ENCODE measurements at regions not wholly inside any gene's neighbourhood (a gene's known extent, or its start where the extent isn't known, plus 50 kb on each side); places are given as distances from the start of the nearest gene placed in this dataset.

DNA sequence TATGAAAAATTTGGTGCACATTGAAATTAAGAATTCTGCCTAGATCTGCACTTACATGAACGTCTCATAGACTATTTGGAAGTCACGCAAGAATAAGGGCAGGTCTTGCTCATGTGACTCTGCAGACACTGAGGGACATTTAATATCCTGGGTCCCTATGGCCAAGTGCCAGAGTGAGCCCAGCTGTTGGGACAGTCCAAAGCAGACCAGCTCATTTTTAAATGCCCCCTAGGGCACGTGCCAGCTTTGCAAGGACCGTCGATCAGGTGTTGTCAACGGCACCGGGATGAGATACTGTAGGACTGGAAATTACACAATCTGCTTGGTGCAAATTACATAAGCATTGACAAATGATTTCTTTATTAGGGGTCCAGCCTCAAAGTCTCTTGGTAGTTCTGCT lies 293.6 kb downstream of the TEX29 start:
- TF ChIP-seq, protein P1, sequence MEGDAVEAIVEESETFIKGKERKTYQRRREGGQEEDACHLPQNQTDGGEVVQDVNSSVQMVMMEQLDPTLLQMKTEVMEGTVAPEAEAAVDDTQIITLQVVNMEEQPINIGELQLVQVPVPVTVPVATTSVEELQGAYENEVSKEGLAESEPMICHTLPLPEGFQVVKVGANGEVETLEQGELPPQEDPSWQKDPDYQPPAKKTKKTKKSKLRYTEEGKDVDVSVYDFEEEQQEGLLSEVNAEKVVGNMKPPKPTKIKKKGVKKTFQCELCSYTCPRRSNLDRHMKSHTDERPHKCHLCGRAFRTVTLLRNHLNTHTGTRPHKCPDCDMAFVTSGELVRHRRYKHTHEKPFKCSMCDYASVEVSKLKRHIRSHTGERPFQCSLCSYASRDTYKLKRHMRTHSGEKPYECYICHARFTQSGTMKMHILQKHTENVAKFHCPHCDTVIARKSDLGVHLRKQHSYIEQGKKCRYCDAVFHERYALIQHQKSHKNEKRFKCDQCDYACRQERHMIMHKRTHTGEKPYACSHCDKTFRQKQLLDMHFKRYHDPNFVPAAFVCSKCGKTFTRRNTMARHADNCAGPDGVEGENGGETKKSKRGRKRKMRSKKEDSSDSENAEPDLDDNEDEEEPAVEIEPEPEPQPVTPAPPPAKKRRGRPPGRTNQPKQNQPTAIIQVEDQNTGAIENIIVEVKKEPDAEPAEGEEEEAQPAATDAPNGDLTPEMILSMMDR (conservative IDR thresholded peaks at IDR 0.05; ENCODE audit: low read length) = no peak
- TF ChIP-seq EZH2phosphoT487 (IDR thresholded peaks at IDR 0.05; ENCODE audit: borderline replicate concordance, low read depth, low read length) = no peak
